ENCODE measurements at regions not wholly inside any gene's neighbourhood (a gene's known extent, or its start where the extent isn't known, plus 50 kb on each side); places are given as distances from the start of the nearest gene placed in this dataset.

GRCh38 chr2:121096611-121097010, 188.4 kb downstream of the TFCP2L1 start:
- Histone ChIP-seq H3K4me1 (ENCODE audit: control insufficient read depth in 1 of 2, insufficient read depth in 2 of 2, low read length in 2 of 2) (peaks cover 0 to 9% of the 10 kb centered on the region in 2 experiments; a peak in 2 of 4 replicates), H3K79me2 (ENCODE audit: insufficient read depth, low read length) (no peaks in the 10 kb centered on the region), H3K4me3 (replicated peaks in 1 of 2; ENCODE audit: low read depth in 1 of 2, low read length in 2 of 2) (no peak overlapping the region), H3K27me3 (ENCODE audit: insufficient read depth, low read length) (peaks cover 2% of the 10 kb centered on the region), H3K27ac (ENCODE audit: low read depth, low read length) (no peak overlapping the region), H3K9ac (ENCODE audit: low read length) (no peak overlapping the region), H3K9me2 (ENCODE audit: insufficient read depth) (no peaks in the 10 kb centered on the region), H3K36me3 (ENCODE audit: control insufficient read depth in 1 of 2, insufficient read depth in 2 of 2, low read length in 2 of 2) (no peaks in the 10 kb centered on the region), H2AFZ (ENCODE audit: low read depth, low read length, poor library complexity, severe bottlenecking) (no peak overlapping the region), H3K9me3 (ENCODE audit: control insufficient read depth in 1 of 2, insufficient read depth in 1 of 2, low read depth in 1 of 2, low read length in 2 of 2) (peaks cover 0 to 4% of the 10 kb centered on the region in 2 experiments; a peak in 1 of 4 replicates), H4K20me1 (ENCODE audit: insufficient read depth) (no peaks in the 10 kb centered on the region), H3K4me2 (ENCODE audit: low read length) (no peak overlapping the region)
- CTCF ChIA-PET = interaction anchor here (1.9 to 3.9 kb wide), 4 partner anchors 8 to 260 kb away, joined by 8 to 73 read pairs (median 17); no protein-coding TSS in a partner anchor
- DNase-seq (ENCODE audit: low read depth, low spot score) (no peak), ATAC-seq (no peak)
- no TSS peak for BruUV-seq (replicated peaks)
- POLR2A ChIA-PET = interaction anchor here (2.1 kb wide), 1 partner anchor 22 kb away, joined by 21 read pairs; no protein-coding TSS in a partner anchor
- no peak for TF ChIP-seq CBX3 (IDR thresholded peaks at IDR 0.05; ENCODE audit: low read depth)
- no peak for TF ChIP-seq CEBPB (IDR thresholded peaks at IDR 0.05; ENCODE audit: low read depth)
- no peak for TF ChIP-seq POLR2A (IDR thresholded peaks at IDR 0.05; ENCODE audit: borderline replicate concordance, extremely low read depth, insufficient read depth, insufficient read length)
- no peak for TF ChIP-seq ATF3 (IDR thresholded peaks at IDR 0.05)
- TF ChIP-seq SP1 (IDR thresholded peaks at IDR 0.05; ENCODE audit: low read depth) = no peak
- TF ChIP-seq ZNF274 (IDR thresholded peaks at IDR 0.05; ENCODE audit: low read depth, low read length) = no peak
- TF ChIP-seq YY1 (IDR thresholded peaks at IDR 0.05; ENCODE audit: extremely low read depth, insufficient replicate concordance, low read depth, low read length) = no peak
- TF ChIP-seq REST (IDR thresholded peaks at IDR 0.05; ENCODE audit: low read depth) = no peak
- no peak for TF ChIP-seq POLR2AphosphoS5 (IDR thresholded peaks at IDR 0.05; ENCODE audit: low read depth, low read length)
- intact Hi-C loops (cut with micrococcal nuclease) = no loop called here
- RAD21 ChIA-PET (ENCODE audit: low non-redundant PET in 1 of 2, low total read pairs in 2 of 2, uncharacterized antibody in 2 of 2, unreplicated experiment in 2 of 2) = no interaction called here
